NCI-H2227 treated with DMSO at 0.1 percent for 48 hours (cell line): ENCODE measurements at regions not wholly inside any gene's neighbourhood (a gene's known extent, or its start where the extent isn't known, plus 50 kb on each side); places are given as distances from the start of the nearest gene placed in this dataset.
A peak's percentile ranks its signal among the peaks of the same experiment; 100 is the strongest.

ENCODE experiments used
- DNase-seq: peaks from one replicate; lab custom pipeline; 2025; lab: John Stamatoyannopoulos, UW

DNA sequence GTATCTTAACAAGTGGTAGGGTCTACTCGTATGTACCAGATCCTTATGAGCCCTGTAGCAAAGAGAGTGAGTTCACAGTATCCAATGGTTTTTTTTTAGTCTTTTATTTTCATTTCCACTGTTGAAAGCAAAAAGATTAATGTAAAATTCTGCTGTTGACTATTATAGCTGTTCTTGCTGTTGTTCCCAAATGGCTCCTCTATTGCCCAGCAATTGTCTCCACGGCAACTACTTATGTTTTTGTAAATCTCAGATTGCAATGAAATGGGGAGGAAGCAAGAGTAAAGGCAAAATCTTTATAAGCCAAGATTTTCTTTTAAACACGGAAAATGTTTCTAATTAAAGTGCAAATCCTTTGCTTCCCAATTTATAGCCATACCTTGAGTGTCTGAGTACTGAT is 406.1 kb downstream of the EPM2A start:
- no peak for DNase-seq

- DNase-seq = no peak
Observed at GRCh38 chr6:145331066-145331465, 404.3 kb downstream of the EPM2A start.

DNA sequence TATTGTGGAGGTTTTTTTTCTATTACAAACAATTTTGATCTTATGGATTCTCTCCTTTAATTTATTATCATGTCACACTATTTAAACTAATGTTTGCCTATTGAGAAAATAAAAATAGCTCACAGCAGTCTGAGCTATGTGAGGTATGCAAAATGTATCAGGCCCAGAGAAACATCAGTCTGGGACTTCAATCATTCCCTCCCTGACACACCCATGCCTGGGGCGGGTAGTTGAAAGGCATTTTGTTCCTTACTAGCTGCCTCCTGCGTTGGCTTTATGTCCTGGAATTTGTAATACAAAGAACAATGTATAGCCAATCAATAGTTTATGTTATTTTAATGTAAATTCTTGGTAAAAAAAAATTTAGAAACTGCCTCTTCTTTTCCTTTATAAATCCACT is 403.3 kb downstream of the EPM2A start:
- DNase-seq = no peak

GRCh38 chr6:145336119-145336518 is 399.2 kb downstream of the EPM2A start:
- no peak for DNase-seq

DNA sequence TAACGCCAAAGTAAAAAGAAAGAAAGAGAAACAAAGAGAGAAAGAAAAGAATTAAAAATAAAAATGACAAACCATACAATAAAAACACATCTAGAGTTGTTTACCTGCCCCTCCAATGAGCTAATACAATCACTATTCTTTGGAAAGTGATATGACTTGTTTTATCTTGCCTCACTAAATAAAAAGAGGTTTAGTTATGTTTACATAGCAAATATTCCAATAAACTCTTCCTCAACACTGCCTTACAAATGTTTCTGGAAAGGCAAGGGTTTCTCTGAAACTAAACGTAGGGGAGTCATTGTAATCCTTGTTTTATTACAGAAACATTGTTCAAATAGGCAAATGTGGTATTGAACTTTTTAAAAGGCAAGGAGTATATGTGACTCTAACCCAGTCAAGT is 396.2 kb downstream of the EPM2A start:
- DNase-seq = no peak

DNA sequence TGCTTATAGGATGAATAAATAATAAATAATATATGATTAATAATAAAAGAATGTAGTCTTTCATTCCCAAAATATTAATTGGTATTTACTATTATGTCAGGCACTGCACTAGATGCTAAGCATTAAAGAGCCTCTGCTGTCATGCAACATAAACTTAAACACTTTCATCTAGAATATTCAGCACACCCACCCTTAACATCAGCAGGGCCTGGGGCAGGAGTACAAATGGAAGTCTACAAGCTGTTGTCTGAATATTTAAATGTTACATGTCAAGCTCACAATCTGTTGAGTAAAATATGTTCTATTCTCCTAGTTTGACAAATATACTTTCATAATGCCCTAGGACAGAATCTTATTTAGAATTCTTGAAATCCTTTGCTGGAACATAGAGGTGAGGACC is 395.1 kb downstream of the EPM2A start:
- no peak for DNase-seq

- no peak for DNase-seq
Observed at GRCh38 chr6:145345094-145345493, 390.2 kb downstream of the EPM2A start.

GRCh38 chr6:145347216-145347615 is 388.1 kb downstream of the EPM2A start:
- no peak for DNase-seq

DNA sequence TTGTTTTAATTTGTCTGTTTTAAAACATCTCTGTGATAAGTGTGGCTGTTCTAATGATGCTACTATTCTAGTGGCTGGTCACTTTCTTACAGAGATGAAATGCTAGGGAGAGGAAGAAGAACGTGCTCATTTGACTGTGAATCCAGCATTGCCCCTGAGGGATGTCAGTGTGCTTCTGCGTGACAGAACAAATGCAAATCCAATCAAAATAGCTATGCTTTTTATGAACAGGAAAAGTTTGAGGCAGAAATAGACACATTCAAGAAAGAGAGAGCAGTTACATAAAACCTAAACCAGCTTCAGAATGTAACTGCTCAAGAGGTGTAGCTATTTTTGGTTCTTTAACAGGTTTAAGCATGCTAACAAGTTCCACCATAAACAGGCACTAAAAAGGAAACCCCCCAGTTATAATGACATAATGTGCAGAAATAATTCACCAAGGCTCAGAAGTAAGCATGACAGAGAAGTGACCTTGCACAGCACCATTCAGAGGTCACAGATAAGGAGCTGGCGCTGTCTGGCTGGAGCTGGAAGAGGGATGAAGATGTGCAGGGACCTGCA is 385.3 kb downstream of the EPM2A start:
- peak; percentile 10 for DNase-seq

- DNase-seq = no peak
Observed at GRCh38 chr6:145350928-145351327, 384.4 kb downstream of the EPM2A start.

- no peak for DNase-seq
Observed at GRCh38 chr6:145352382-145353080, 382.8 kb downstream of the EPM2A start.

DNA sequence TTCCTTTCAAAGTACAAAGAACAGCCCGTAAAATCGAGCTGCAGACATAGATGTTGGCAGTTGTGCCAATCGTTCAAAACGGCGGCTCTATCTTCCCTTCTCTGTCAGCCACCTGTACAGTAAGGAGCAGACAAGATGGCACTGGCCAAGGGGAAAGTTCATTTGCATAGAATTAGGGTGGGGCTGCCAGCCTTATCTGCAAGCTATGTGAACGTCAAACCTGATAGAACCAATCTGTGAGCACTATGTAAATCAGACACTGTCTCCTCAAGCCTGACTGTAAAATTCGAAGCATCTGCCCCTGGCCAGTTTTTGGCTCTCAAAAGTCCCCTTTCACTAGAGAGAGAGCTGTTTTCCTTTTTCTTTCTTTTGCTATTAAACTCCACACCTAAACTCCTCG is 374.5 kb downstream of the EPM2A start:
- DNase-seq = no peak

- no peak for DNase-seq
Observed at GRCh38 chr6:145367149-145367548, 368.2 kb downstream of the EPM2A start.

DNA sequence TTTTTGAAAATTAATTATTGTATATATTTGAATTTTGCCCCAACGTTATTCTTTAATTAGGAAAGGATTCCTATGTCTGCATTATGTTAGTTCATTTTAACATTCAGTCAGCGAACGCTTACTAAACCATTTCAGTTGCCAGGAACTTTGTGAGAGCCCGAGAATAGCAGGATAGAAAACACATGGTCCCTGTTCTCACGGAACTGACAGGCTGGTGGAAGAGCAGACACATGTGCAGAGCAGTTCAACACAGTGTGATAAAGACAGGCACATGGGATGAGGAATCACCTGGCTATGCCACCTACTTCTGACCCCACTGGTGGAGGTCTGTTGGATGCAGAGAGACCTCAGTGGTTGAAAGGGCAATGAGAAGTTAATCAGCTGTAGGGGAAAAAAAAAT is 367.2 kb downstream of the EPM2A start:
- DNase-seq = no peak

GRCh38 chr6:145370559-145370958 is 364.8 kb downstream of the EPM2A start:
- DNase-seq = no peak

GRCh38 chr6:145372671-145373151 is 362.6 kb downstream of the EPM2A start:
- DNase-seq = no peak

DNA sequence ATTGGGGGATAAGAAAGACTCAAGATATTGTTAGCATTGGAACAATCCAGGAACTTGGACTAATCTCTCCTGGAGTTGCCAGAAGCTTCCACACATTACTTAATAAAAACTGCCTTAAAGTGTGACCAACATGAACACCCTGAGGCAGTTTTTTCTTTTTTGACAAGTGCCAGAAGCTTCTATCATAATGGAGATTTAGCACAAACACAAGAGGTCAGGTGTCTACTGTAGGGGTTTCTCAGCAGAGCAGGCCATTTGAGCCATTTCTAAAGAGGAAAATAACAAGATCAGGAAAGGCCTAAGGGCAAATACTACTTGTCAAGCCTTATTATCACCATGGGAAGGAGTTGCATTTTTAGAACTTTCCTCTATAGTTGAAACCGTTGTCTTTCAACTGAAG is 361.5 kb downstream of the EPM2A start:
- DNase-seq = peak; percentile 35

GRCh38 chr6:145374570-145374969 is 360.8 kb downstream of the EPM2A start:
- DNase-seq = no peak

DNA sequence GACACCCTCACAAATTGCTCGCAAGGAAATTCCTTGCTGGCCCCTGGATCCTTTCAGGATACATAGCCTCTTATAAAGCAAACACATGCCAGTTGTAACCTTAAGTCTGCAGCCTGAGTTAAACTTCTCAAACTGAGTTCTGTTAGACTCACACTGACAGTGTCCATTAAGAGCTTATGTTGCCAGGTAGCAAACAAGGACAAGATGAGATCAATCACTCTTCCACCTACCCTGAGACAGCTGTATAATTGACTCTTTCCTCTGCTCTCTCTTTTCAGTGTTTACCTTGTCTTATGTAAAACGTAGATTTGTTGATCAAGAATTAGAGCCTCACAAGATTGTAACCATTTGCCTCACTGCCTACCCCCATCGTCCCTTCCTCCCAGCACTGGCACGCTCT is 359.8 kb downstream of the EPM2A start:
- DNase-seq = no peak

DNA sequence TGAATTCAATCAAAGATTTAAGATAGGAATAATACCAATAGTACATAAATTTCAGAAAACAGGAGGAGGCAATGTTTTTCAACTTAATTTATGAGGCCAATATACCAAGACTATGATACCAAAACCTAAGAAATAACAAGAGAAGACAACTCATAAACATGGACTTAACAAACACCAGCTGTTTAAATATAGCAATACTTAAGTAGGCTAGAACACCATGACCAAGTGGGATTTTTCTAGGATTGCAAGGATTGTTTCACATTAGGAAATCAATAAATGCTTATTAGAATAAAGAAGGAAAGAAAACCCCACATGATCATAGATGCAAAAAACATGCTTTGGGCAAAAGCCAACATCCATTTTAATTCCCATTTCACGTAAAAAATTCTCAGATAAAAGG is 355.1 kb downstream of the EPM2A start:
- no peak for DNase-seq

DNA sequence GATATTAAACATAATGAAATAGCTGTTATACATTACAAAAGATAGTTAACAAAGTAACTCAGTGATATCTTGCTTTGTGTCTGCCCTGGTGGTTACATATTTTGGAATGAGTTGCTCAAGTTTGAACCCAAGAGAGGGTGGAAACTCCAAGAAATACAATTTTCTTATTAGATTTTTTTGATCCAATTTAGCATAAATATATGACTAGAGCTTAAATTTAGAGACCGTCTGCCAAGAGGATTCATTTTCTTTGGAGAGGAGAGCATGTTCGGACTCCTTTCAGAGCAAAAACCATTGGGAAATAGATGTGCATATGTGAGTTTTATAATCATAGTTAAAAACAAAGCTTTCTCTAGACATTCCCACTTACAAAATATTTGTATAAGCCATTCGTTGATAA is 353.4 kb downstream of the EPM2A start:
- no peak for DNase-seq

- DNase-seq = no peak
Observed at GRCh38 chr6:145383428-145383827, 351.9 kb downstream of the EPM2A start.

DNA sequence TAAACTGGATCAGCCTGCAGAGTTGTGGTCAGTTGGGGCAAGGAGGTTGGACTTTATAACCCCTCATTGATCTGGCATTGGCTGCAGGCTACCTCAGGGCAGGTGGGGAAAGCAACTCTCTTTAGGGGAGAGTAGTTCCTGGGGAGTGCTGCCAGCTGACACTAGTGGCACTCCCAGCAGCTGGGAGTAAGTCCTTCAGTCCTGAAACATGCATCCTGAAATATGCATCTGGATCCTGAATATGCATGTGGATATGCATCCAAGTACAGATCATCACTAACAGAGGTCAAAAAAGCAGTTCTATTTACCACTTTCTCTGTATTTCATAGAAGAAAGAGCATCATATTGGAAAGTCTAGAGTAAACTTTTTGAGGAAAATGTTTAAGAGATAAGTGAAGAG is 350.8 kb downstream of the EPM2A start:
- DNase-seq = no peak

DNA sequence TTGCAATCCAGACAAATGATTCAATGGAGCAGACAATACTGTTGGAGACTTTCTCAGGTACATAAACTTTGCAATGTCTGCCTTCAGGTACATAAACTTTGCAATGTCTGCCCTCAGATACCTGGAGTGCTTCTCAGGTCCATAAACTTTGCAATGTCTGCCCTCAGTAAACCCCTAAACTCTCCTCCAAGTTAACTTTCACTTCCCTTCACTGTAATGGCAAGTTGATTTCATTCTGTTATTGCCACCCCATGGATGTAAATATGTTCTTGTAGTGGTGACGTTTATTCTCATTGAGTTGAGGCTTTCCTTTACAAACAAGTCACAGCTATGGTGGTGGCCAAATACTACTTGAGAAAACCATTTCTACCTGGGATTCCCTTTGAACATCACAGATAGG is 338.8 kb downstream of the EPM2A start:
- DNase-seq = no peak
